NCI-H1048 (cell line): ENCODE measurements at regions not wholly inside any gene's neighbourhood (a gene's known extent, or its start where the extent isn't known, plus 50 kb on each side); places are given as distances from the start of the nearest gene placed in this dataset.
"Not testable (repeated sequence)": the region's sequence is repeated elsewhere in the genome, so short reads cannot be mapped to it uniquely, and the experiment has no call there.

Experiments
- DNase-seq: peaks from one replicate; lab custom pipeline; 2025; lab: John Stamatoyannopoulos, UW

GRCh38 chr20:59460352-59460751 lies 144.0 kb upstream of the PHACTR3 start:
- no peak for DNase-seq

GRCh38 chr20:59461526-59461925 lies 142.8 kb upstream of the PHACTR3 start:
- DNase-seq = no peak

DNA sequence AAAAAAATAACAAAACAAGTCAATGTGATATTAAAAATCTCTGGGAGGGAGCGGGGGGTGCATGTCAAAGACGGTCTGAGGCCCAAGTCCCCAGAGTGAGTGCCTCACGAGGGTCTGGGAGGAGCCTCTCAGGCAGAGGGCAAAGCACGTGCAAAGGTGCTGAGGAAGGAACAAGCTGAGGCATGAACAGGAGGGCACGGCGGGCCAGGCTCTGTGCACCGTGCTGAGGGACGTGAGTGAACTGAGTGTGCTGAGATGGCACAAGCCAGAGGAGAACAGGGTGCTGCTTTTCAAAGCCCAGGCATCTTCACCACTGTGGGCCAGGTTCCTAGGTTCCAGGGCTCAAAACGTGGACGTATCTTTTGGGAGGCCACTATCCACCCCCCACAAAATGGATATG lies 142.1 kb upstream of the PHACTR3 start:
- DNase-seq = no peak

DNA sequence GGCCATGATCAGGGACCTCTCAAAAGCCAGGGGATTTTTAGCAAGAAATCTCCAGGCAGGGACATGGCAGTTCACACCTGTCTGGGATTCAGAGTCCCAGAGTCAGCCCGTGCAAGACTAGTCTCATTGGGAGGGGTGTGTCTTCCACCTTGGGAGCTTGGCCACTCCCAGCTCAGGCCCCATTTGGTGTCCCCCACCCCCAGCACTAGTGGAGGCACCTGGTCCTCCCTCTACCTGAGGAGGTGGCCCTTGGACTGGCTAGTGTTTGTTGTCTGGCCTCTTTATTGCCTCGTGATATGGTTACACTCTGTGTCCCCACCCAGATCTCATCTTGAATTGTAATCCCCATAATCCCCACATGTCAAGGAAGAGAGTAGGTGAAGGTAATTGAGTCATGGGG lies 140.8 kb upstream of the PHACTR3 start:
- no peak for DNase-seq

GRCh38 chr20:59466107-59466815 lies 138.1 kb upstream of the PHACTR3 start:
- DNase-seq = no peak

DNA sequence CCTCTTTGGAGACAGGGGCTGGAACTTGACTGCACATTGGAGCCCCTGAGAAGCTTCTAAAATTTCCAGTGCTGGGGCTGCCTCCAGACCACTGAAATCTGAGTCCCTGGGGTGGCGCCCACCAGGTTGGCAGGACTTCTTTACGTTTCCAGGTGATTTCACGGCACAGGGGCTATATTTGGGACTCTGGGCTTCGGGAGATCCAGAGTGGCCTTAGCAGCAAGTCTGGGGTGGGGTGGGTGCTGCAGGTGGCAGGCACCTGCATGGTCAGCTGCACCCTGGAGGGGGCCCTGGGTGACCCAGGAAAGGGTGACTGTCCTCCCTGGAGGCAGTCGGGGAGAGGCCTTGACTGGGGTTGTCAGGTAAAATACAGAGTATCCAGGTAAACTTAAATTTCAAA lies 135.5 kb upstream of the PHACTR3 start:
- DNase-seq = no peak

DNA sequence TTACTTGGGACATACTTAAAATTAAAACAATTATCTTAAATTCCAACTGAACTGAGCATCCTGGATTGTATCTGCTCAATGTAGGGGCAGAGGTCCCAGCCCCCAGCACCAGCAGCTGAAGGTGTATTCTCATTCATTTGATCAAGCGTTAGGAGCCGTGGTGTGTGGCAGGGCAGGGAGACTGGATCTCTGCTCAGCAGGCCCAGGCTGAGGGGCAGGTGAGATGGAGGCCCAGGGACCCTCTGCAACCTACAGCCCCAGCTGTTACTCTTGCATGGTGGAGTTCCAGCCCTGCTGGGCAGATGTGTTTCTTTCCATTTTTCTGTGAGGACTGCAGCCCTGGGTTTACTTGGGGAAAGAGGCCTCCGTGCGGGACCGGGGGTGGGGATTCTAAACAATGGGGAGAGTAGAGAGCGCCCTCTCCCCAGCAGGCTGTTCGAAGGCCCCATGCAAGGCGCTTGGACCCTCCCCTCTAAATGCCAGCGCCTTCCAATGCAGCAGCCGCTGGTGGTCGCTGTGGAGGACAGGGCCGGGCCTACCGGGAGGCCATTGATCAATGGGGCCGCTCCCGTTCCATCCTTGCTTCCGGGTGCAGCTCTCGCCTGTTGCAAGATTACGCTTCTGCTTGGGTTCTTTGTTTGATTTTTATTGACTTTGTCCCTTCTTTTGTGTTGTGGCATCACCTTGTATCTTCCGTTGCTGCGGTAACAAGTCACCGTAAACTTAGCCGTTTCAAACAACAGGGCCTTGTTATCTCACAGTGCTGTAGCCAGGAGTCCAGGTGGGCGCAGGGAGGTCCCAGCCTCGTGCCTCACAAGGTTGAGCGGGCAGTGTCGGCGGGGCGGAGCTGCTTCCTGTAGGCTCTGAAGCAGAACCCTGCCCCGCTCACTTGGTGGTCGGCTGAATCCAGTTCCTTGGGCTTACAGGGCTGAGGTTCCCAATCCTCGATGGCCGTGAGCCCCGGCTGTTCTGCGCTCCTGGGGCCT lies 134.8 kb upstream of the PHACTR3 start:
- no peak for DNase-seq

DNA sequence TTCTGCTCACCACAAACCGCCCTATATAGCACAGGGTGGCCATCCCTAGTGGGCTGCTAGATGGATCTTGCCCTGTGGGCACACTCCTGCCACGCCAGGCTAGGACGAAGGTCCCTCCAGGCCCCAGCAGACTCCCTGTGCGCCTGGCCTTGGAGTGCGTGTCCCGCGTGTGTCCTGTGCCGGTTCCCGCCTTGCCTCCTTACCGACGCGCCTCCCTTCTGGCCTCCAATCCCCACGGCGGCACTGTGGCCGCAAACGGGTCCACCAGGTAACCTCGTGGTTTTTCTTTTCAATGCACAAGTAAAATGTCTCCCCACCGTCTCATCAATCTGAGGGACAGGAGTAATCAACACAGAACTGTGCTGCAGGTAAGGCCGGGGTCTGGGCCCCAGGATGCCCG lies 133.8 kb upstream of the PHACTR3 start:
- DNase-seq = no peak

DNA sequence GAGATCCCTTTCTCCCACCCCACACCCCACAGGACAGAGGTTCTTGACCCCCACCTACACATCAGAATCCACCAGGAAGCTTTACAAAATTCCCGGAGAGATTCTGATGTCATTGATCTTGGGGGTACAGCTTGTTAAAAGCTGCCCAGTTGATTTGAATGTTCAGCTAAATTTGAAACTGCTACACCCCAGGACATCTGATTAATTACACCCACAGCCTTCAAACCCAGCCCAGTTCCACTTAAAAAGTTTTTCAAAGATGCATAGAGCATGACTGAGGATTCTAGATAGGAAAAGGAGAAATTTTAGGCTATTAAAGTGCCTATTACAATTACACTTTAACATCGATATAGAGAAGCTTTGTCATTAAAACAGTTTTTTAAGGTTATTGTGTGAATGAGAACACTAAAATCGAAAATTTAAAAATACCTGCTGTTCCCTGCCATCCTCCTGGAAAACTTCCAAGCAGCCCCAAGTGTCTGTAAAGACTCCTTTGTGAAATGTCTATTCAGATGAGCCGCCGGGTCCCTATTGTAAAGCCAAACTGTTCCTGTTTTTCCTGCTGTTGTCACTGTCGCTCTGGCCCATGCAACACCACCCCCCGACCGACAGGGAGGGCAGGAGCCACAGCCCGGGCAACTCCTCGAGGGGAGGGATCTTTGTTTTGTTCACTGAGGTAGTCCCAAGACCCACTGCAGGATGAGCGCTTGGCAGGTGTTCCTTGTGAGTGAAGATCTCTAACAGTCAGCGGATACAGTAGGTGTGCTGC lies 132.5 kb upstream of the PHACTR3 start:
- DNase-seq = no peak

GRCh38 chr20:59473742-59474141 lies 130.6 kb upstream of the PHACTR3 start:
- no peak for DNase-seq

- DNase-seq = no peak
These were observed 123.3 kb upstream of the PHACTR3 start for GRCh38 chr20:59481067-59481466.

DNA sequence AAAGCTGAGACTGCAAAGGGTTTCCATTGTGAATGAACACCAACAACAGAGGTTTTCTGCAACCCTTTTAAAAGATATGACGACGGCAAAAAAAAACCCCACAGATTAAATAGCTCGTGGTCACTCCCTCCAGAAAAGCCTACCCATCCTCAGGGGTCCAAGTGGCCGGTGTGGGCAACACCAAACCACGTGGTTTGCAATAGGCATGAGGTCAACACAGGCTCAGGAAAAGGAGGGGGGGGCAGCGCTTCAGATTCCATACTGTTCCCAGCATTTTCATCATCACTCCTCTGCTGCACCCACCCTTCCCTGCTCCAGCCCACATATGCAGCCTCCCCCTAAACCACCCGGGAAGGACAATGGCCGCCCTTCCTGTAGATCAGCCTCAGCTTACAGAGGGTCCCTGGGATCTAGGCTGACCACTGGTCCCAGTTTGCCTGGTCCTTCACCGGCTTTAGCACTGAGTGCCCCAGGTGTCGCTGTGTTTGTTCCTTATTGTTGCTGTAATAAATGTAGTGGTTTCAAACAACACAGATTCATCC lies 122.8 kb upstream of the PHACTR3 start:
- no peak for DNase-seq

GRCh38 chr20:59482351-59483187 lies 121.8 kb upstream of the PHACTR3 start:
- DNase-seq = no peak

GRCh38 chr20:59483481-59483880 lies 120.9 kb upstream of the PHACTR3 start:
- DNase-seq = no peak

DNA sequence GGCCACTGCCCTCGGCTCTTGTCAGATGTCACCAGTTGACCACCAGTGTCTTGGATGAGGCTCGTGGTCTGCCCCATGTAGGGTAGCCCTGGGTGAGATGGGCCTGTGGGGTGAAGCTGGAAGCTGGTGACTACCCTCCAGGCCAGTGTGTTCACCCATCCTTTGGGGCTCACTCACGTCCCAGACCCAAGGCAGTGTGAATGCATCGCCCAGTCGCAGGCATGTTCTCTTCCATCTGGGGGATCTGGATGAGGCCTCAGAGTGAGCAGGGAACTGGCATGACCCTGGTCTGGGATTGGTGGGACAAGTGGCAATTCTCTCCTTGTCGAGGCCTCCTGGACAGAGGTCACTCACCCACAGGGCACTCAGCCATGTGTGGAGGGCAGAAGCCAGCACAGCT lies 120.1 kb upstream of the PHACTR3 start:
- DNase-seq = no peak

- peak; percentile 42 for DNase-seq
These were observed 118.5 kb upstream of the PHACTR3 start for GRCh38 chr20:59485576-59486454.

DNA sequence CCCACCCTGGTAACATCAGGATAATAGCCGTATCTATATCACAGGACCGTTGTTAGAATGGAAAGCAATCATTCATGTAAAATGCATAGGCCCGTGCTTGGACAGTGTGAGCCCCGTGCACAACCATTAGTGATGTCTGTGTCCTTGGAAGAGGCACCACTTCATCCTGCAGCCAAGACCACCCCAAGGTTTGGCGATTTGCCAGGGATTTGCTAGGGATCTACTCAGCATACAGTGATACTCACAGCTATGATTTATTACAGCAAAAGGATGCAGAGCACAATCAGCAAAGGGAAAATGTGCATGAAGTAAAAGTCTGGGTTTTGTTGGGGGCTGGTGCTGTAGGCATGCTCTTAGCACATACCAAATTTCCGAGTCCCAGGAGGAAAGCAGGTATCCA lies 115.9 kb upstream of the PHACTR3 start:
- not testable (repeated sequence) for DNase-seq

DNA sequence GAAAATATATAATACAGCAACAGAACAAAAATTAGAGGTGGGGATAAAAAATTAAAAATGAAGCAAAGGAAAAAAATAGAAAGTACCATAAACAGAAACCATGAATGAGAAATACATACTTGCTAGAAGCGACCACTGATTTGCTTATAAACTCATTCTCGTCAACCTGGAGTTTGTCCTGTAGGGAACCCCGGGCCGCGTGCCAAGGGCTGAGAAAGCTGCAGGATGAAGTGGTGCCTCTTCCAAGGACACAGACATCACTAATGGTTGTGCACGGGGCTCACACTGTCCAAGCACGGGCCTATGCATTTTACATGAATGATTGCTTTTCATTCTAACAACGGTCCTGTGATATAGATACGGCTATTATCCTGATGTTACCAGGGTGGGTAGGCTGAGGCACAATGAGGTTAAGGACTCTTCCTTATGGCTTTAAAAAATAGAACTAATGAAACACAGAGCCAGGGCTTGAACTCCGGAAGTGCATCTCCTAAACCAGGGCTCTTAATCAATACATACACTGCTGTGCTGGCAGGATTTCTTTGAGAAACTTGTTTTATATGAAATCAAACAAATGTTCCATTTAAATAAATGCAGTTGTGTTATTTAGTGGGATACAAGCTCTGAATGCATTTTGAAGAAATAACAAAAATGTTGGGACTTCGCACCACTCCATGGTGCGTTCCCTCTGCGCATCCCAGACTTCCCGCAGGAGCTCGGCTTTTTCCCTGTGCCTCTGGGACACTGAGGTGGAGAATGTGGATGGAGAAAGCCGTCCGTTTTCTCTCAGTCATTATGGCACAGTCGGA lies 113.9 kb upstream of the PHACTR3 start:
- DNase-seq = not testable (repeated sequence)

- DNase-seq = no peak
These were observed 112.5 kb upstream of the PHACTR3 start for GRCh38 chr20:59491884-59492283.
